T-helper 17 cell (primary cell): ENCODE measurements at regions not wholly inside any gene's neighbourhood (a gene's known extent, or its start where the extent isn't known, plus 50 kb on each side); places are given as distances from the start of the nearest gene placed in this dataset.

ENCODE experiments used
- ATAC-seq: fragments of 150-1000 bp; cut with Tn5 transposase; 2 replicates; pipeline ENCODE4 v1.10.0; 2021; ENCODE audit warnings: mild to moderate bottlenecking, moderate library complexity
- DNase-seq, 3 donors: peaks; one replicate each; pipeline versions ENCODE4 v3.0.0 to v3.0.0-alpha.2; 2020 to 2021
- H3K9me3 ChIP-seq: one replicate; pipeline ENCODE4 v1.7.0; 2013; ENCODE audit warnings: low read length, mild to moderate bottlenecking; ENCODE audit not compliant: control insufficient read depth, poor library complexity, severe bottlenecking
- H3K27ac Mint-ChIP-seq: one replicate; pipeline ENCODE4 v1.8.0; 2022; ENCODE audit warnings: mild to moderate bottlenecking, moderate library complexity, mixed read lengths
- H3K27me3 Mint-ChIP-seq: one replicate; pipeline ENCODE4 v1.8.0; 2022; ENCODE audit warnings: mixed read lengths
- H3K36me3 Mint-ChIP-seq: one replicate; pipeline ENCODE4 v1.8.0; 2022; ENCODE audit warnings: low read depth, mixed read lengths
- H3K4me1 Mint-ChIP-seq: one replicate; pipeline ENCODE4 v1.8.0; 2022; ENCODE audit warnings: mild to moderate bottlenecking, mixed read lengths
- H3K4me3 Mint-ChIP-seq: one replicate; pipeline ENCODE4 v1.8.0; 2022; ENCODE audit warnings: mild to moderate bottlenecking, moderate library complexity, mixed read lengths

GRCh38 chr11:97977726-97978125 lies 1043.0 kb upstream of the CNTN5 start:
- Mint-ChIP-seq H3K4me1 (no peaks in the 10 kb centered on the region), H3K4me3 (no peak overlapping the region), H3K36me3 (no peaks in the 10 kb centered on the region), H3K27me3 (no peaks in the 10 kb centered on the region), H3K27ac (no peak overlapping the region)
- DNase-seq (no peak), ATAC-seq (no peak)
- H3K9me3 ChIP-seq, result no peaks in the 10 kb centered on the region

GRCh38 chr11:97979741-97980140 lies 1041.0 kb upstream of the CNTN5 start:
- Mint-ChIP-seq H3K36me3 (no peaks in the 10 kb centered on the region), H3K27ac (no peak overlapping the region), H3K27me3 (no peaks in the 10 kb centered on the region), H3K4me3 (no peak overlapping the region), H3K4me1 (no peaks in the 10 kb centered on the region)
- ATAC-seq (no peak), DNase-seq (no peak)
- H3K9me3 ChIP-seq, result no peaks in the 10 kb centered on the region

- no peaks in the 10 kb centered on the region for H3K36me3 Mint-ChIP-seq
- no peak overlapping the region for H3K4me3 Mint-ChIP-seq
- no peaks in the 10 kb centered on the region for H3K4me1 Mint-ChIP-seq
- DNase-seq (no peak), ATAC-seq (no peak)
- H3K27ac Mint-ChIP-seq, result no peak overlapping the region
- H3K9me3 ChIP-seq, result no peaks in the 10 kb centered on the region
- no peaks in the 10 kb centered on the region for H3K27me3 Mint-ChIP-seq
Measured at GRCh38 chr11:97982512-97982911, 1038.2 kb upstream of the CNTN5 start.

GRCh38 chr11:97989121-97989520 lies 1031.6 kb upstream of the CNTN5 start:
- Mint-ChIP-seq H3K27ac (no peak overlapping the region), H3K4me3 (no peak overlapping the region), H3K36me3 (no peaks in the 10 kb centered on the region), H3K4me1 (no peaks in the 10 kb centered on the region), H3K27me3 (no peaks in the 10 kb centered on the region)
- DNase-seq (no peak), ATAC-seq (no peak)
- H3K9me3 ChIP-seq, result no peaks in the 10 kb centered on the region

- Mint-ChIP-seq H3K4me3 (no peak overlapping the region), H3K36me3 (no peaks in the 10 kb centered on the region), H3K27me3 (no peaks in the 10 kb centered on the region), H3K4me1 (no peaks in the 10 kb centered on the region), H3K27ac (no peak overlapping the region)
- no peak for DNase-seq
- no peak for ATAC-seq
- no peaks in the 10 kb centered on the region for H3K9me3 ChIP-seq
Measured at GRCh38 chr11:97990162-97990920, 1030.4 kb upstream of the CNTN5 start.

- ATAC-seq (no peak), DNase-seq (no peak)
- Mint-ChIP-seq H3K27ac (no peak overlapping the region), H3K27me3 (no peaks in the 10 kb centered on the region), H3K36me3 (no peaks in the 10 kb centered on the region), H3K4me1 (no peaks in the 10 kb centered on the region), H3K4me3 (no peak overlapping the region)
- H3K9me3 ChIP-seq, result no peaks in the 10 kb centered on the region
Measured at GRCh38 chr11:97993562-97993961, 1027.2 kb upstream of the CNTN5 start.

- no peak for ATAC-seq
Measured at GRCh38 chr11:97995874-97996273, 1024.9 kb upstream of the CNTN5 start.

GRCh38 chr11:97996762-97997161 lies 1024.0 kb upstream of the CNTN5 start:
- DNase-seq (no peak), ATAC-seq (no peak)
- no peaks in the 10 kb centered on the region for H3K9me3 ChIP-seq
- no peak overlapping the region for H3K4me3 Mint-ChIP-seq
- H3K4me1 Mint-ChIP-seq, result no peaks in the 10 kb centered on the region
- no peaks in the 10 kb centered on the region for H3K36me3 Mint-ChIP-seq
- no peak overlapping the region for H3K27ac Mint-ChIP-seq
- H3K27me3 Mint-ChIP-seq, result no peaks in the 10 kb centered on the region

More at GRCh38 chr11:97995874-97996273, 1024.9 kb upstream of the CNTN5 start:
- H3K27ac Mint-ChIP-seq, result no peak overlapping the region
- H3K9me3 ChIP-seq, result no peaks in the 10 kb centered on the region
- H3K36me3 Mint-ChIP-seq, result no peaks in the 10 kb centered on the region
- H3K4me1 Mint-ChIP-seq, result no peaks in the 10 kb centered on the region
- H3K4me3 Mint-ChIP-seq, result no peak overlapping the region
- no peaks in the 10 kb centered on the region for H3K27me3 Mint-ChIP-seq
- DNase-seq, result no peak

GRCh38 chr11:98003606-98004371 lies 1017.0 kb upstream of the CNTN5 start:
- ATAC-seq (no peak), DNase-seq (no peak)
- H3K36me3 Mint-ChIP-seq, result no peaks in the 10 kb centered on the region
- H3K9me3 ChIP-seq, result peaks cover 4% of the 10 kb centered on the region
- H3K4me1 Mint-ChIP-seq, result no peaks in the 10 kb centered on the region
- H3K27ac Mint-ChIP-seq, result no peak overlapping the region
- H3K4me3 Mint-ChIP-seq, result no peak overlapping the region
- no peaks in the 10 kb centered on the region for H3K27me3 Mint-ChIP-seq

- H3K36me3 Mint-ChIP-seq, result no peaks in the 10 kb centered on the region
- H3K4me1 Mint-ChIP-seq, result no peaks in the 10 kb centered on the region
- no peak overlapping the region for H3K4me3 Mint-ChIP-seq
- DNase-seq (no peak), ATAC-seq (no peak)
- no peak overlapping the region for H3K27ac Mint-ChIP-seq
- H3K9me3 ChIP-seq, result peaks cover 4% of the 10 kb centered on the region
- no peaks in the 10 kb centered on the region for H3K27me3 Mint-ChIP-seq
Measured at GRCh38 chr11:98007072-98007471, 1013.7 kb upstream of the CNTN5 start.

GRCh38 chr11:98027652-98028051 lies 993.1 kb upstream of the CNTN5 start:
- H3K4me1 Mint-ChIP-seq, result no peaks in the 10 kb centered on the region
- ATAC-seq (no peak), DNase-seq (no peak)
- H3K4me3 Mint-ChIP-seq, result no peak overlapping the region
- no peaks in the 10 kb centered on the region for H3K36me3 Mint-ChIP-seq
- H3K27me3 Mint-ChIP-seq, result no peaks in the 10 kb centered on the region
- H3K27ac Mint-ChIP-seq, result no peak overlapping the region
- no peaks in the 10 kb centered on the region for H3K9me3 ChIP-seq

GRCh38 chr11:98029832-98030231 lies 990.9 kb upstream of the CNTN5 start:
- no peaks in the 10 kb centered on the region for H3K4me1 Mint-ChIP-seq
- ATAC-seq, result no peak
- H3K9me3 ChIP-seq, result no peaks in the 10 kb centered on the region
- DNase-seq, result no peak
- H3K36me3 Mint-ChIP-seq, result no peaks in the 10 kb centered on the region
- no peak overlapping the region for H3K27ac Mint-ChIP-seq
- H3K27me3 Mint-ChIP-seq, result no peaks in the 10 kb centered on the region
- H3K4me3 Mint-ChIP-seq, result no peak overlapping the region

- DNase-seq (no peak), ATAC-seq (no peak)
- H3K9me3 ChIP-seq, result no peaks in the 10 kb centered on the region
- H3K27me3 Mint-ChIP-seq, result no peaks in the 10 kb centered on the region
- H3K36me3 Mint-ChIP-seq, result no peaks in the 10 kb centered on the region
- no peaks in the 10 kb centered on the region for H3K4me1 Mint-ChIP-seq
- H3K27ac Mint-ChIP-seq, result no peak overlapping the region
- H3K4me3 Mint-ChIP-seq, result no peak overlapping the region
Measured at GRCh38 chr11:98036810-98037209, 983.9 kb upstream of the CNTN5 start.
